H9 (cell line): ENCODE measurements at regions not wholly inside any gene's neighbourhood (a gene's known extent, or its start where the extent isn't known, plus 50 kb on each side); places are given as distances from the start of the nearest gene placed in this dataset.

Experiments used
- DNase-seq: peaks from one replicate; pipeline ENCODE4 v3.0.0-alpha.2; 2017
- H2AFZ ChIP-seq: one replicate; pipeline ENCODE4 v1.6.1; 2013; ENCODE audit warnings: mild to moderate bottlenecking, low read length, control low read depth, moderate library complexity
- H2AK5ac ChIP-seq: 2 replicates; pipeline ENCODE4 v1.6.1; 2013; ENCODE audit warnings: low read length, control low read depth, mixed read lengths; ENCODE audit not compliant: insufficient read length
- H2BK120ac ChIP-seq: one replicate; pipeline ENCODE4 v1.6.1; 2013; ENCODE audit warnings: low read depth, mild to moderate bottlenecking, low read length, control low read depth, inconsistent platforms; ENCODE audit not compliant: poor library complexity, severe bottlenecking
- H2BK12ac ChIP-seq: 2 replicates; pipeline ENCODE4 v1.6.1; 2013; ENCODE audit warnings: low read length, control low read depth, mixed read lengths, low read depth; ENCODE audit not compliant: insufficient read length
- H2BK15ac ChIP-seq: 2 replicates; pipeline ENCODE4 v1.6.1; 2013; ENCODE audit warnings: low read depth, low read length, control low read depth
- H2BK20ac ChIP-seq: one replicate; pipeline ENCODE4 v1.6.1; 2013; ENCODE audit warnings: low read depth, mild to moderate bottlenecking, low read length, control low read depth, inconsistent platforms; ENCODE audit not compliant: poor library complexity, severe bottlenecking
- H2BK5ac ChIP-seq: 2 replicates; pipeline ENCODE4 v1.6.1; 2013; ENCODE audit warnings: low read length, control low read depth, mixed read lengths; ENCODE audit not compliant: insufficient read length
- H3K14ac ChIP-seq: 2 replicates; pipeline ENCODE4 v1.6.1; 2013; ENCODE audit warnings: low read length, control low read depth; ENCODE audit not compliant: insufficient read depth
- H3K18ac ChIP-seq: 2 replicates; pipeline ENCODE4 v1.6.1; 2013; ENCODE audit warnings: low read depth, mild to moderate bottlenecking, mixed read lengths, low read length, control low read depth; ENCODE audit not compliant: insufficient read length
- H3K23ac ChIP-seq: 2 replicates; pipeline ENCODE4 v1.6.1; 2013; ENCODE audit warnings: low read length, control low read depth, mixed read lengths, low read depth; ENCODE audit not compliant: insufficient read length
- H3K23me2 ChIP-seq: 2 replicates; pipeline ENCODE4 v1.6.1; 2013; ENCODE audit warnings: low read depth, mild to moderate bottlenecking, mixed read lengths, low read length, control low read depth; ENCODE audit not compliant: insufficient read length, poor library complexity, severe bottlenecking
- H3K27ac ChIP-seq: 2 replicates; pipeline ENCODE4 v1.5.1; 2013; ENCODE audit warnings: low read length, control low read depth, mixed read lengths, low read depth; ENCODE audit not compliant: insufficient read length
- H3K27me3 ChIP-seq: 2 replicates; pipeline ENCODE4 v1.6.1; 2013; ENCODE audit warnings: low read length, control low read depth, inconsistent platforms; ENCODE audit not compliant: insufficient read depth
- H3K4ac ChIP-seq: 2 replicates; pipeline ENCODE4 v1.6.1; 2013; ENCODE audit warnings: low read depth, mild to moderate bottlenecking, control low read depth, inconsistent platforms, low read length, moderate library complexity
- H3K4me1 ChIP-seq: 2 replicates; pipeline ENCODE4 v1.6.1; 2013; ENCODE audit warnings: low read length, control low read depth, inconsistent platforms; ENCODE audit not compliant: insufficient read depth
- H3K4me2 ChIP-seq: 2 replicates; pipeline ENCODE4 v1.6.1; 2013; ENCODE audit warnings: low read length, control low read depth, mixed read lengths; ENCODE audit not compliant: insufficient read length, insufficient read depth
- H3K56ac ChIP-seq: 2 replicates; pipeline ENCODE4 v1.6.1; 2013; ENCODE audit warnings: low read depth, mild to moderate bottlenecking, mixed read lengths, low read length, control low read depth; ENCODE audit not compliant: insufficient read length
- H3K79me1 ChIP-seq: 2 replicates; pipeline ENCODE4 v1.6.1; 2013; ENCODE audit warnings: low read depth, mild to moderate bottlenecking, moderate library complexity, low read length, control low read depth, inconsistent platforms; ENCODE audit not compliant: insufficient read depth, poor library complexity, severe bottlenecking
- H3K79me2 ChIP-seq: 2 replicates; pipeline ENCODE4 v1.6.1; 2013; ENCODE audit warnings: low read length, control low read depth, inconsistent platforms; ENCODE audit not compliant: insufficient read depth
- H3K9ac ChIP-seq: 2 replicates; pipeline ENCODE4 v1.6.1; 2013; ENCODE audit warnings: low read length, control low read depth, mixed read lengths; ENCODE audit not compliant: insufficient read length; ENCODE audit errors: extremely low read depth
- H3K9me3 ChIP-seq: one replicate; pipeline ENCODE4 v1.6.1; 2013; ENCODE audit warnings: low read depth, low read length, inconsistent platforms; ENCODE audit not compliant: control insufficient read depth
- H3T11ph ChIP-seq: one replicate; pipeline ENCODE4 v1.6.1; 2013; ENCODE audit warnings: mild to moderate bottlenecking, low read length, control low read depth, inconsistent platforms
- H4K20me1 ChIP-seq: one replicate; pipeline ENCODE4 v1.6.1; 2013; ENCODE audit not compliant: control insufficient read depth, insufficient read length, insufficient read depth
- H4K5ac ChIP-seq: 2 replicates; pipeline ENCODE4 v1.6.1; 2013; ENCODE audit warnings: low read depth, mild to moderate bottlenecking, mixed read lengths, low read length, control low read depth; ENCODE audit not compliant: insufficient read length
- H4K8ac ChIP-seq: replicated peaks from 2 replicates; pipeline ENCODE4 v1.6.1; 2013; ENCODE audit warnings: low read length, control low read depth, mixed read lengths, low read depth; ENCODE audit not compliant: insufficient read length
- H4K91ac ChIP-seq: 2 replicates; pipeline ENCODE4 v1.6.1; 2013; ENCODE audit warnings: low read depth, mild to moderate bottlenecking, moderate library complexity, mixed read lengths, low read length, control low read depth; ENCODE audit not compliant: insufficient read length
- H3K27ac Mint-ChIP-seq, 3 experiments: 2 replicates in 2 of 3; 3 replicates in 1 of 3; pipeline ENCODE4 v1.8.0; 2020 to 2021; ENCODE audit warnings: mixed read lengths in 3 of 3, mild to moderate bottlenecking in 1 of 3, moderate library complexity in 1 of 3
- H3K27me3 Mint-ChIP-seq: 2 replicates; pipeline ENCODE4 v1.8.0; 2021; ENCODE audit warnings: low read depth, mild to moderate bottlenecking, moderate library complexity, mixed read lengths
- H3K36me3 Mint-ChIP-seq, 3 experiments: 2 replicates in 2 of 3; 3 replicates in 1 of 3; pipeline ENCODE4 v1.8.0; 2020 to 2021; ENCODE audit warnings: low read depth in 3 of 3, mixed read lengths in 3 of 3; ENCODE audit not compliant: insufficient read depth in 1 of 3
- H3K4me1 Mint-ChIP-seq, 2 experiments: 2 replicates each; pipeline ENCODE4 v1.8.0; 2020; ENCODE audit warnings: mixed read lengths in 2 of 2
- H3K4me3 Mint-ChIP-seq, 2 experiments: 2 replicates in 1 of 2; 3 replicates in 1 of 2; pipeline ENCODE4 v1.8.0; 2020 to 2021; ENCODE audit warnings: mild to moderate bottlenecking in 2 of 2, mixed read lengths in 2 of 2, moderate library complexity in 1 of 2
- H3K9me3 Mint-ChIP-seq, 2 experiments: 2 replicates in 1 of 2; 3 replicates in 1 of 2; pipeline ENCODE4 v1.8.0; 2020; ENCODE audit warnings: mild to moderate bottlenecking in 2 of 2, mixed read lengths in 2 of 2, moderate library complexity in 1 of 2
- CTCF ChIP-seq: fragments of 200-600 bp; sonication (generic); conservative IDR thresholded peaks from 3 replicates; pipeline ENCODE4 v1.8.0; 2021; ENCODE audit warnings: antibody characterized with exemption, mild to moderate bottlenecking
- WGBS: extraction: QIAGEN DNeasy Blood & Tissue Kit; methylation state at CpG from one replicate; pipeline ENCODE4 v1.1.7; 2013; ENCODE audit warnings: missing lambda C conversion rate, low lambda C conversion rate, mixed read lengths; ENCODE audit not compliant: insufficient read length; ENCODE audit errors: extremely low coverage; 5-methylcytosine and 5-hydroxymethylcytosine counted together

- Histone ChIP-seq H3K4ac (no peak overlapping the region), H3K27me3 (no peaks in the 10 kb centered on the region), H3K79me2 (no peaks in the 10 kb centered on the region), H2BK15ac (no peak overlapping the region), H3K23ac (no peak overlapping the region), H2BK120ac (no peak overlapping the region), H3K14ac (no peak overlapping the region), H2AFZ (no peak overlapping the region), H4K20me1 (no peaks in the 10 kb centered on the region), H3K4me1 (no peaks in the 10 kb centered on the region; the same call in 1 of the 2 replicates), H3K56ac (no peak overlapping the region), H2BK20ac (no peak overlapping the region), H3K27ac (no peak overlapping the region), H4K5ac (no peak overlapping the region), H2AK5ac (no peak overlapping the region), H3K9me3 (no peaks in the 10 kb centered on the region), H3K23me2 (no peaks in the 10 kb centered on the region), H3T11ph (no peak overlapping the region), H4K8ac (no peak overlapping the region), H2BK5ac (no peak overlapping the region), H3K18ac (no peak overlapping the region), H4K91ac (no peak overlapping the region), H2BK12ac (no peak overlapping the region), H3K4me2 (no peak overlapping the region), H3K9ac (no peak overlapping the region), H3K79me1 (no peaks in the 10 kb centered on the region)
- DNase-seq: no peak
- H3K27ac Mint-ChIP-seq: no peak overlapping the region
- H3K27me3 Mint-ChIP-seq: no peaks in the 10 kb centered on the region; the same call in 1 of the 2 replicates
- no CpG with 5 or more reads among the region's 3 CpGs for WGBS
- H3K4me3 Mint-ChIP-seq: no peak overlapping the region
- H3K9me3 Mint-ChIP-seq: no peaks in the 10 kb centered on the region
- TF ChIP-seq CTCF: no peak
- H3K36me3 Mint-ChIP-seq: no peaks in the 10 kb centered on the region; a peak in 1 of 7 replicates
- H3K4me1 Mint-ChIP-seq: peaks cover 7 to 10% of the 10 kb centered on the region in 2 experiments
These were observed 120.4 kb upstream of the ST8SIA2 start for GRCh38 chr15:92273286-92273685.
